ENCODE measurements at regions not wholly inside any gene's neighbourhood (a gene's known extent, or its start where the extent isn't known, plus 50 kb on each side); places are given as distances from the start of the nearest gene placed in this dataset.

DNA sequence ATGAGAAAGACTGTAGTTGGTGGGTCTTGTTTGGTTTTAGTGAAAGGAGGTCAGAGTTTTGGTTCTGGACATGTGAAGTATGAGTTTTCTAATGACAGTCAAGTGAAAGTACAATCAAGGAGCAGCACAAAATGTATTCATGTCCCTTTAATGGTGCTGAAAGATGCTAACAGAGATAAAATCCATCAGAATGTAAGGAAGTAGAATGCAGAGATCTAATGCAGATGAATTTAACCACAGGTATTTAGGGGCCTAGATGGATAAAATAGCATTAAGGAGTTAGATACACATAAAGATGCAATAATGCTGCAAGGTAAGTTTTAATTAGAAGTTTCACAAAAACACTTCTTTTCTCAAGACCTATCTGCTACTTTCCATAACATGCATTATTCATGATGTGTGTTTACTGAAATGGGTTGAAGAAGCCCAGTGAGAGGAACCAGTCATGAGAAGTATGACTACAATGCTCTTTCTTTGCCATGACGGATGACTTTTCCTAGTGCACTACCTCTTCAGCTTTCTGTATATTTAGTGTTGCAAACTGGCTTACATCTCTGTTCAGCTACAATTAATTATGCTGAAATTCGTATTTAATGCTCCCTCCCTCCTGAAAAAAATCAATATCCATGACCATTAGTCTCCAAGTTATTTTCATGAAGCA lies 222.9 kb upstream of the HTR2A start:
- no peak for DNase-seq (ENCODE audit: extremely low spot score in 2 of 2)
- TF ChIP-seq, protein P1, sequence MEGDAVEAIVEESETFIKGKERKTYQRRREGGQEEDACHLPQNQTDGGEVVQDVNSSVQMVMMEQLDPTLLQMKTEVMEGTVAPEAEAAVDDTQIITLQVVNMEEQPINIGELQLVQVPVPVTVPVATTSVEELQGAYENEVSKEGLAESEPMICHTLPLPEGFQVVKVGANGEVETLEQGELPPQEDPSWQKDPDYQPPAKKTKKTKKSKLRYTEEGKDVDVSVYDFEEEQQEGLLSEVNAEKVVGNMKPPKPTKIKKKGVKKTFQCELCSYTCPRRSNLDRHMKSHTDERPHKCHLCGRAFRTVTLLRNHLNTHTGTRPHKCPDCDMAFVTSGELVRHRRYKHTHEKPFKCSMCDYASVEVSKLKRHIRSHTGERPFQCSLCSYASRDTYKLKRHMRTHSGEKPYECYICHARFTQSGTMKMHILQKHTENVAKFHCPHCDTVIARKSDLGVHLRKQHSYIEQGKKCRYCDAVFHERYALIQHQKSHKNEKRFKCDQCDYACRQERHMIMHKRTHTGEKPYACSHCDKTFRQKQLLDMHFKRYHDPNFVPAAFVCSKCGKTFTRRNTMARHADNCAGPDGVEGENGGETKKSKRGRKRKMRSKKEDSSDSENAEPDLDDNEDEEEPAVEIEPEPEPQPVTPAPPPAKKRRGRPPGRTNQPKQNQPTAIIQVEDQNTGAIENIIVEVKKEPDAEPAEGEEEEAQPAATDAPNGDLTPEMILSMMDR (IDR thresholded peaks at IDR 0.05), result no peak
- TF ChIP-seq POLR2A (IDR thresholded peaks at IDR 0.05) (no peak), POLR2AphosphoS5 (IDR thresholded peaks at IDR 0.05; ENCODE audit: insufficient read depth in 1 of 2, low read depth in 1 of 2) (no peak)
- Histone ChIP-seq H3K4me3 (no peak overlapping the region), H3K27me3 (no peaks in the 10 kb centered on the region), H3K36me3 (no peaks in the 10 kb centered on the region), H3K9me3 (no peaks in the 10 kb centered on the region), H3K27ac (no peak overlapping the region), H3K4me1 (no peaks in the 10 kb centered on the region)
- intact Hi-C loops (cut with DNase I), result no loop called here

DNA sequence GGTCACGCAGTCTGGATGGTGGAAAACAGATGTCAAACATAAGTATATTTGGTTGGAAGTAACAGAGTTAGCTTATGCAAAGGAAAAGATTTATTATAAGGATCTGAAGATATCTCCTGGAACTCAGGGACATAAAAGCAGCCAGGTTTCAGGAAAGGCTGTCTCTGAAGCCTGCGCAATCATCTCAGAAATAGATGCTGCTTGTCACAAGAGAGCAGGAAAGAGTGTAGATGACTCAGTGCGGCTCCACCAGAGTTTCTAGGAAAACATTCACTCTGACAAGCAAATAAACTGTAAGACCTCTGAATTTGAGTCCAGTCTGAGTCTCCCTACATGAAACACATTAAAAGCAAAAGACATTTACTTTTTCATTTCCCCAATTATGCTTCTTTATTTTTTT lies 220.4 kb upstream of the HTR2A start:
- Histone ChIP-seq H3K27me3 (no peaks in the 10 kb centered on the region), H3K4me3 (no peak overlapping the region), H3K27ac (no peak overlapping the region), H3K36me3 (no peaks in the 10 kb centered on the region), H3K4me1 (no peaks in the 10 kb centered on the region), H3K9me3 (no peaks in the 10 kb centered on the region)
- intact Hi-C loops (cut with DNase I), result no loop called here
- TF ChIP-seq POLR2AphosphoS5 (IDR thresholded peaks at IDR 0.05; ENCODE audit: insufficient read depth in 1 of 2, low read depth in 1 of 2) (no peak), POLR2A (IDR thresholded peaks at IDR 0.05) (no peak)
- TF ChIP-seq, protein P1 (IDR thresholded peaks at IDR 0.05), result no peak
- no peak for DNase-seq (ENCODE audit: extremely low spot score in 2 of 2)

- intact Hi-C loops (cut with DNase I), result no loop called here
- DNase-seq (ENCODE audit: extremely low spot score in 2 of 2), result no peak
- TF ChIP-seq POLR2A (IDR thresholded peaks at IDR 0.05) (no peak), POLR2AphosphoS5 (IDR thresholded peaks at IDR 0.05; ENCODE audit: insufficient read depth in 1 of 2, low read depth in 1 of 2) (no peak)
- TF ChIP-seq, protein P1 (IDR thresholded peaks at IDR 0.05), result no peak
- Histone ChIP-seq H3K27me3 (no peaks in the 10 kb centered on the region), H3K4me3 (no peak overlapping the region), H3K36me3 (no peaks in the 10 kb centered on the region), H3K27ac (no peak overlapping the region), H3K4me1 (no peaks in the 10 kb centered on the region), H3K9me3 (no peaks in the 10 kb centered on the region)
Observed at GRCh38 chr13:47114030-47114429, 217.2 kb upstream of the HTR2A start.

- Histone ChIP-seq H3K4me3 (no peak overlapping the region), H3K27me3 (no peaks in the 10 kb centered on the region), H3K4me1 (no peaks in the 10 kb centered on the region), H3K36me3 (no peaks in the 10 kb centered on the region), H3K9me3 (no peaks in the 10 kb centered on the region), H3K27ac (no peak overlapping the region)
- intact Hi-C loops (cut with DNase I), result no loop called here
- TF ChIP-seq, protein P1 (IDR thresholded peaks at IDR 0.05), result no peak
- no peak for TF ChIP-seq POLR2A (IDR thresholded peaks at IDR 0.05)
- TF ChIP-seq POLR2AphosphoS5 (IDR thresholded peaks at IDR 0.05; ENCODE audit: insufficient read depth in 1 of 2, low read depth in 1 of 2), result no peak
- DNase-seq (ENCODE audit: extremely low spot score in 2 of 2), result no peak
Observed at GRCh38 chr13:47112903-47113299, 216.0 kb upstream of the HTR2A start.

DNA sequence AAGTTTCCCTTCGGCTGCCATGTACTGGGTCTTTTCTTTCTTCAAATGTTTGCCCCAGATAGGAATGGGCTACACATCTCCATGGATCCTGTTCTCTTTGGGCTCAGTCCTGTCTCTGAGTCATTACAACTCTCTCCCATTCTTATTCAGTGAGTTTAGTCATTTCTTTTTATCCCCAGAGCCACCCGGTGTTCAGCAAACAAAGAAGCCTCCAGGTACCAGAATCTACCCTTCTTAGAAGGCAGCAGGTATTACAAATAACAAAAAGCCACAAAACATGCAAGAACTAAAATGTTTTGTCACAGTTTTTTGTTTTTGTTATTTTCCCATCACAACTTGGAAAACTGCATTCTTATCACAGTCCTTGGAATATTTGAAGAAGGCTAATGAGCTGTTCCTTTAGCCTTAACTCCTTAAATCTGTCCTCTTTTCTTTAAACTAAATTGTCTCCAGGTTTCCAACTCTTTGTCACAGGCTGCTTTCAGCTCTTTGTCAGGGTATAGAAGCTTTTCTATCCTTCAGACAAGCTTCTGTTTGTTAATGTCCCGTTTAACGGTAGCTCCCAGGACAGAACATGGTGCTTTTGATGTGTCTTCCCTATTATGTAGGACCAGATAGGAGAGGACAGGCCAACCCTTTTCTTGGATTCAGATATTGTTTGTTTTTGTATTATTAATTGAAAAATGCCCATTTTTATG lies 215.5 kb upstream of the HTR2A start:
- no peaks in the 10 kb centered on the region for H3K9me3 ChIP-seq
- H3K4me1 ChIP-seq, result no peaks in the 10 kb centered on the region
- TF ChIP-seq POLR2A (IDR thresholded peaks at IDR 0.05), result no peak
- no peak for TF ChIP-seq POLR2AphosphoS5 (IDR thresholded peaks at IDR 0.05; ENCODE audit: insufficient read depth in 1 of 2, low read depth in 1 of 2)
- TF ChIP-seq, protein P1 (IDR thresholded peaks at IDR 0.05), result no peak
- H3K4me3 ChIP-seq, result no peak overlapping the region
- DNase-seq (ENCODE audit: extremely low spot score in 2 of 2), result no peak
- H3K27me3 ChIP-seq, result no peaks in the 10 kb centered on the region
- intact Hi-C loops (cut with DNase I), result no loop called here
- no peak overlapping the region for H3K27ac ChIP-seq
- no peaks in the 10 kb centered on the region for H3K36me3 ChIP-seq

Measured in vagina (tissue), 2 donors.